CD4-positive, alpha-beta memory T cell (primary cell): ENCODE measurements at regions not wholly inside any gene's neighbourhood (a gene's known extent, or its start where the extent isn't known, plus 50 kb on each side); places are given as distances from the start of the nearest gene placed in this dataset.
"Not testable (repeated sequence)": the region's sequence is repeated elsewhere in the genome, so short reads cannot be mapped to it uniquely, and the experiment has no call there.

Experiments
- CTCF ChIA-PET: fragments of 350-600 bp; sonication (Branson Sonifier 250); formaldehyde crosslinking; loops from one replicate; lab custom pipeline; 2021; ENCODE audit warnings: inconsistent platforms; ENCODE audit not compliant: partially characterized antibody; lab: Charles Lee
- POLR2A ChIA-PET: fragments of 350-600 bp; sonication (Branson Sonifier 250); formaldehyde crosslinking; loops from one replicate; lab custom pipeline; 2021; ENCODE audit not compliant: partially characterized antibody; lab: Charles Lee
- DNase-seq, 5 donors: peaks; one replicate each; pipeline versions ENCODE4 v3.0.0 to v3.0.0-alpha.2; 2020 to 2022; ENCODE audit warnings: mixed read lengths in 1 of 5
- H3K27ac ChIP-seq: one replicate; pipeline ENCODE4 v1.7.0; 2013; ENCODE audit warnings: low read depth, low read length
- H3K27me3 ChIP-seq: 2 replicates; pipeline ENCODE4 v1.7.0; 2013; ENCODE audit warnings: mild to moderate bottlenecking, low read length, moderate library complexity; ENCODE audit not compliant: insufficient read depth
- H3K36me3 ChIP-seq: 2 replicates; pipeline ENCODE4 v1.7.0; 2013; ENCODE audit warnings: mild to moderate bottlenecking, low read length, moderate library complexity; ENCODE audit not compliant: insufficient read depth
- H3K4me1 ChIP-seq: 2 replicates; pipeline ENCODE4 v1.7.0; 2013; ENCODE audit warnings: mild to moderate bottlenecking, low read length, moderate library complexity; ENCODE audit not compliant: insufficient read depth
- H3K4me3 ChIP-seq, 2 donors: one replicate each; pipeline ENCODE4 v1.7.0; 2013; ENCODE audit warnings: low read length in 2 of 2, mild to moderate bottlenecking in 1 of 2
- H3K9me3 ChIP-seq, 2 donors: one replicate each; pipeline ENCODE4 v1.7.0; 2013; ENCODE audit warnings: low read length in 2 of 2, control low read depth in 1 of 2; ENCODE audit not compliant: control insufficient read depth in 1 of 2
- H3K27ac Mint-ChIP-seq, 7 donors: one replicate each; pipeline ENCODE4 v1.8.0; 2020 to 2021; ENCODE audit warnings: mixed read lengths in 7 of 7, mild to moderate bottlenecking in 6 of 7, inconsistent platforms in 3 of 7, moderate library complexity in 3 of 7
- H3K27me3 Mint-ChIP-seq, 2 donors: one replicate each; pipeline ENCODE4 v1.8.0; 2020 to 2021; ENCODE audit warnings: mixed read lengths in 2 of 2
- H3K36me3 Mint-ChIP-seq, 2 donors: one replicate each; pipeline ENCODE4 v1.8.0; 2020 to 2021; ENCODE audit warnings: mixed read lengths in 2 of 2, inconsistent platforms in 1 of 2, mild to moderate bottlenecking in 1 of 2
- H3K4me1 Mint-ChIP-seq, 4 donors: one replicate each; pipeline ENCODE4 v1.8.0; 2020 to 2021; ENCODE audit warnings: mixed read lengths in 4 of 4, mild to moderate bottlenecking in 1 of 4
- H3K4me3 Mint-ChIP-seq, 8 donors: one replicate each; pipeline ENCODE4 v1.8.0; 2020 to 2021; ENCODE audit warnings: mixed read lengths in 8 of 8, mild to moderate bottlenecking in 7 of 8, moderate library complexity in 6 of 8, inconsistent platforms in 3 of 8
- H3K9me3 Mint-ChIP-seq, 8 donors: one replicate each; pipeline ENCODE4 v1.8.0; 2020 to 2021; ENCODE audit warnings: mixed read lengths in 8 of 8, mild to moderate bottlenecking in 5 of 8, inconsistent platforms in 3 of 8, moderate library complexity in 1 of 8
- intact Hi-C: fragments of 100-400 bp; cut with micrococcal nuclease; formaldehyde crosslinking; loops from one replicate; pipeline ENCODE4 v1.15.1; 2023

DNA sequence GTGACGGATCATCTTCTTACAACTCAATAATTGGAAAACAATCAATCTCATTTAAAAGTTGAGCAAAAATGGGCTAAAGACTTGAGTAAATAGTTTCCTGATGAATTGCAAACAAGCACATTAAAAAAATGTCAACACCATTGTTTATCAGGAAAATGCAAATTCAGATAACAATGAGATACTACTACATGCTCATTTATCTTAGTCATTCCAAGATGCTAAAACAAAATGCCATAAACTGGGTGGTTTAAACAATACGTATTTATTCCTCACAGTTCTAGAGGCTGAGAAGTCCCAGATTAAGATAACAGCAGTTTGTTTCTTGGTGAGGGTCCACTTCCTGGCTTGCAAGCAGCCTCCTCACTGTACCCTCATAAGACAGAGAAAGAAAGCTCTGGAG lies 359.6 kb downstream of the NR4A2 start:
- Mint-ChIP-seq H3K36me3 (no peaks in the 10 kb centered on the region), H3K9me3 (no peaks in the 10 kb centered on the region)
- H3K9me3 ChIP-seq, result no peaks in the 10 kb centered on the region

GRCh38 chr2:155966064-155966471 lies 366.5 kb downstream of the NR4A2 start:
- POLR2A ChIA-PET, H3K9me3 ChIP-seq, H3K36me3 Mint-ChIP-seq, intact Hi-C loops, H3K27ac ChIP-seq, H3K4me1 ChIP-seq, CTCF ChIA-PET, H3K36me3 ChIP-seq, H3K27me3 ChIP-seq, DNase-seq, H3K27me3 Mint-ChIP-seq, H3K4me1 Mint-ChIP-seq, H3K27ac Mint-ChIP-seq, H3K4me3 ChIP-seq, H3K9me3 Mint-ChIP-seq, H3K4me3 Mint-ChIP-seq: not testable (repeated sequence)

More for the DNA sequence above, 359.6 kb downstream of the NR4A2 start:
- intact Hi-C loops, result no loop called here
- DNase-seq, result no peak
- no peaks in the 10 kb centered on the region for H3K4me1 ChIP-seq
- POLR2A ChIA-PET, result no interaction called here
- no peaks in the 10 kb centered on the region for H3K4me1 Mint-ChIP-seq
- H3K27ac Mint-ChIP-seq, result no peak overlapping the region
- no peak overlapping the region for H3K27ac ChIP-seq
- no peaks in the 10 kb centered on the region for H3K27me3 ChIP-seq
- H3K36me3 ChIP-seq, result no peaks in the 10 kb centered on the region
- H3K4me3 ChIP-seq, result no peak overlapping the region
- no peak overlapping the region for H3K4me3 Mint-ChIP-seq
- CTCF ChIA-PET, result no interaction called here
- peaks cover 0 to 2% of the 10 kb centered on the region in 2 donors for H3K27me3 Mint-ChIP-seq

- H3K36me3 Mint-ChIP-seq, result no peaks in the 10 kb centered on the region
- CTCF ChIA-PET, result no interaction called here
- no peak overlapping the region for H3K27ac ChIP-seq
Measured at GRCh38 chr2:155965415-155966063, 367.0 kb downstream of the NR4A2 start.

GRCh38 chr2:155961641-155962040 lies 370.9 kb downstream of the NR4A2 start:
- H3K27me3 Mint-ChIP-seq, result no peaks in the 10 kb centered on the region
- H3K27ac ChIP-seq, result no peak overlapping the region
- no peaks in the 10 kb centered on the region for H3K4me1 Mint-ChIP-seq
- no peaks in the 10 kb centered on the region for H3K36me3 ChIP-seq
- H3K9me3 ChIP-seq, result no peaks in the 10 kb centered on the region
- H3K4me3 ChIP-seq, result no peak overlapping the region
- H3K9me3 Mint-ChIP-seq, result peaks cover 0 to 4% (median 0%) of the 10 kb centered on the region in 8 donors
- CTCF ChIA-PET, result no interaction called here
- intact Hi-C loops, result no loop called here
- POLR2A ChIA-PET, result no interaction called here
- no peaks in the 10 kb centered on the region for H3K36me3 Mint-ChIP-seq
- no peak for DNase-seq
- no peak overlapping the region for H3K27ac Mint-ChIP-seq
- H3K27me3 ChIP-seq, result no peaks in the 10 kb centered on the region
- no peaks in the 10 kb centered on the region for H3K4me1 ChIP-seq
- no peak overlapping the region for H3K4me3 Mint-ChIP-seq

More at GRCh38 chr2:155965415-155966063, 367.0 kb downstream of the NR4A2 start:
- Histone ChIP-seq H3K36me3 (no peaks in the 10 kb centered on the region), H3K4me3 (no peak overlapping the region), H3K27me3 (no peaks in the 10 kb centered on the region), H3K9me3 (no peaks in the 10 kb centered on the region), H3K4me1 (no peaks in the 10 kb centered on the region)
- Mint-ChIP-seq H3K9me3 (peaks cover 0 to 4% (median 0%) of the 10 kb centered on the region in 8 donors), H3K4me1 (no peaks in the 10 kb centered on the region), H3K27me3 (no peaks in the 10 kb centered on the region), H3K27ac (no peak overlapping the region), H3K4me3 (no peak overlapping the region)
- intact Hi-C loops, result no loop called here
- no peak for DNase-seq
- POLR2A ChIA-PET, result no interaction called here

GRCh38 chr2:155958834-155959233 lies 373.7 kb downstream of the NR4A2 start:
- intact Hi-C loops, result no loop called here
- H3K27ac Mint-ChIP-seq, result no peak overlapping the region
- H3K9me3 ChIP-seq, result no peaks in the 10 kb centered on the region
- no peaks in the 10 kb centered on the region for H3K36me3 ChIP-seq
- H3K4me3 ChIP-seq, result no peak overlapping the region
- no peaks in the 10 kb centered on the region for H3K27me3 ChIP-seq
- no peak overlapping the region for H3K4me3 Mint-ChIP-seq
- ChIA-PET CTCF (no interaction called here), POLR2A (no interaction called here)
- H3K4me1 Mint-ChIP-seq, result no peaks in the 10 kb centered on the region
- no peaks in the 10 kb centered on the region for H3K9me3 Mint-ChIP-seq
- no peaks in the 10 kb centered on the region for H3K36me3 Mint-ChIP-seq
- no peak overlapping the region for H3K27ac ChIP-seq
- DNase-seq, result no peak
- no peaks in the 10 kb centered on the region for H3K4me1 ChIP-seq
- H3K27me3 Mint-ChIP-seq, result no peaks in the 10 kb centered on the region

GRCh38 chr2:155947069-155947468 lies 385.5 kb downstream of the NR4A2 start:
- intact Hi-C loops, result no loop called here
- POLR2A ChIA-PET, result no interaction called here

GRCh38 chr2:155944218-155944617 lies 388.3 kb downstream of the NR4A2 start:
- Histone ChIP-seq H3K27ac (no peak overlapping the region), H3K4me3 (no peak overlapping the region), H3K27me3 (no peaks in the 10 kb centered on the region), H3K36me3 (no peaks in the 10 kb centered on the region), H3K9me3 (no peaks in the 10 kb centered on the region), H3K4me1 (no peaks in the 10 kb centered on the region)
- Mint-ChIP-seq H3K4me1 (no peaks in the 10 kb centered on the region), H3K9me3 (peaks cover 0 to 10% (median 6%) of the 10 kb centered on the region in 8 donors), H3K4me3 (no peak overlapping the region), H3K36me3 (no peaks in the 10 kb centered on the region), H3K27ac (no peak overlapping the region), H3K27me3 (peaks cover 2% of the 10 kb centered on the region in 2 donors)
- DNase-seq, result no peak
- POLR2A ChIA-PET, result no interaction called here
- CTCF ChIA-PET, result no interaction called here
- intact Hi-C loops, result no loop called here

More at GRCh38 chr2:155947069-155947468, 385.5 kb downstream of the NR4A2 start:
- Mint-ChIP-seq H3K27ac (no peak overlapping the region), H3K4me1 (no peaks in the 10 kb centered on the region), H3K27me3 (peaks cover 2 to 3% of the 10 kb centered on the region in 2 donors), H3K36me3 (no peaks in the 10 kb centered on the region), H3K9me3 (peaks cover 0 to 3% (median 0%) of the 10 kb centered on the region in 8 donors), H3K4me3 (no peak overlapping the region)
- Histone ChIP-seq H3K4me1 (no peaks in the 10 kb centered on the region), H3K9me3 (no peaks in the 10 kb centered on the region), H3K27me3 (no peaks in the 10 kb centered on the region), H3K27ac (no peak overlapping the region), H3K36me3 (no peaks in the 10 kb centered on the region), H3K4me3 (no peak overlapping the region)
- CTCF ChIA-PET, result no interaction called here
- DNase-seq, result no peak
